ENCODE measurements at regions not wholly inside any gene's neighbourhood (a gene's known extent, or its start where the extent isn't known, plus 50 kb on each side); places are given as distances from the start of the nearest gene placed in this dataset.

GRCh38 chr15:89421219-89421618, 75.2 kb downstream of the RHCG start:
- no peak overlapping the region for H3K4me3 ChIP-seq (ENCODE audit: low read length)
- no peak for DNase-seq (ENCODE audit: low read depth)
- no peak for TF ChIP-seq CTCF (IDR thresholded peaks at IDR 0.05; ENCODE audit: insufficient read depth, low read depth, low read length, missing control alignments)

- TF ChIP-seq CTCF (IDR thresholded peaks at IDR 0.05; ENCODE audit: insufficient read depth, low read depth, low read length, missing control alignments) = no peak
- peak; percentile 61 for DNase-seq (ENCODE audit: low read depth)
- no peak overlapping the region for H3K4me3 ChIP-seq (ENCODE audit: low read length)
Measured at GRCh38 chr15:89419370-89419984, 76.9 kb downstream of the RHCG start.

- no peak for DNase-seq (ENCODE audit: low read depth)
- no peak for TF ChIP-seq CTCF (IDR thresholded peaks at IDR 0.05; ENCODE audit: insufficient read depth, low read depth, low read length, missing control alignments)
Measured at GRCh38 chr15:89417206-89417725, 79.1 kb downstream of the RHCG start.

GRCh38 chr15:89416339-89417183, 79.8 kb downstream of the RHCG start:
- peak; percentile 87 for TF ChIP-seq CTCF (IDR thresholded peaks at IDR 0.05; ENCODE audit: insufficient read depth, low read depth, low read length, missing control alignments)
- DNase-seq (ENCODE audit: low read depth) = peak; percentile 79
- H3K4me3 ChIP-seq (ENCODE audit: low read length) = no peak overlapping the region

More at GRCh38 chr15:89417206-89417725, 79.1 kb downstream of the RHCG start:
- H3K4me3 ChIP-seq (ENCODE audit: low read length) = no peak overlapping the region

GRCh38 chr15:89414571-89414970, 79.9 kb upstream of the POLG start:
- no peak overlapping the region for H3K4me3 ChIP-seq (ENCODE audit: low read length)
- no peak for DNase-seq (ENCODE audit: low read depth)
- no peak for TF ChIP-seq CTCF (IDR thresholded peaks at IDR 0.05; ENCODE audit: insufficient read depth, low read depth, low read length, missing control alignments)

- TF ChIP-seq CTCF (IDR thresholded peaks at IDR 0.05; ENCODE audit: insufficient read depth, low read depth, low read length, missing control alignments) = no peak
- H3K4me3 ChIP-seq (ENCODE audit: low read length) = no peak overlapping the region
- peak; percentile 96 for DNase-seq (ENCODE audit: low read depth)
Measured at GRCh38 chr15:89413877-89414276, 79.3 kb upstream of the POLG start.
